ENCODE measurements at regions not wholly inside any gene's neighbourhood (a gene's known extent, or its start where the extent isn't known, plus 50 kb on each side); places are given as distances from the start of the nearest gene placed in this dataset.
"Not testable (repeated sequence)": the region's sequence is repeated elsewhere in the genome, so short reads cannot be mapped to it uniquely, and the experiment has no call there.

DNA sequence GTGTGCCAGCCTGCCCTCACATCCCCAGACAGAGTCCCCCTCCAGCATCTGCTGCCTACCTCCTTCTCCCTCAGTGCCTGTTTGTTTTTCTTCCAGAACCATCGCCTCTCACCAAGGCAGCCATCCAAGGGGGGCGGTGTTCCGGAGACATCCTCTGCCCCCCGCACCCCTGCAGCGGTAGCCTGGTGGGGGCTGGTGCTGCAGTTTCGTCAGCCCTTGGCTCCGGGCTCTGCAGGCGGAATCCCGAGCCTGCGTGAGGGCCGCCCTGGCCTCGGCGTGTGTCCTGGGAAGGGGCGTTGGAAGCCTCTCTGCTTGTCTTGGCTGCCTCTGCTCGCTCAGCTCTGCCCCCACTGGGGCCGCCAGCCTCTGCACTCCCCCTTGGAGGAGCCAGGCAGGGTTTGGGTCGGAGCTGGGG, 126.0 kb upstream of the CIBAR2 start:
- H3K9me3 Mint-ChIP-seq: no peaks in the 10 kb centered on the region
- no peaks in the 10 kb centered on the region for H3K36me3 Mint-ChIP-seq
- H3K27me3 Mint-ChIP-seq: peaks cover 59% of the 10 kb centered on the region
- CTCF ChIA-PET: interaction anchor here (0.8 kb wide), 1 partner anchor 337 kb away, joined by 3 read pairs; no protein-coding TSS in a partner anchor
- DNase-seq: no peak
- no peak overlapping the region for H3K4me3 Mint-ChIP-seq
- peaks cover 2% of the 10 kb centered on the region for H3K4me1 Mint-ChIP-seq
- no peak overlapping the region for H3K27ac Mint-ChIP-seq

DNA sequence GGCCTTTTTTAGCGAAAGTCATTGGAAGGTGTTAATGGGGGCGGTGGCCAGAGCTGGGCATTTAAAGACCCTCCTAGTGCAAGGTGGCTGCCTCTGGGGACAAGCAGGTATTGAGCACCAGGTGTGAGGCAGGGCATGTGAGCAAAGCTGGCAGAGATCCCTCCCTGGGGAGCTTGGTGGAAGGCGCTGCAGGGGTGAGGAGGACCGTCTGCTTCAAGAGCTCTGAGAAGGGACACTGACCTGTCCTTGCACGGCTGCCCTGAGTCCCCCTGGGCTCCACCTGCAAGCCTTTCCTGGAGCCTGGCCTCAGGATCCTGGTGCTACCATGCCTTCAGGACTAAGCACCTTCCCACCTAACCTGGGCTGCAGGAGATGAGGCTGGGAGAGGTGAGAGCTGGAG, 127.0 kb upstream of the CIBAR2 start:
- DNase-seq: no peak
- no peak overlapping the region for H3K27ac Mint-ChIP-seq
- peaks cover 2% of the 10 kb centered on the region for H3K4me1 Mint-ChIP-seq
- no peaks in the 10 kb centered on the region for H3K9me3 Mint-ChIP-seq
- H3K4me3 Mint-ChIP-seq: no peak overlapping the region
- CTCF ChIA-PET: no interaction called here
- H3K36me3 Mint-ChIP-seq: no peaks in the 10 kb centered on the region
- peaks cover 60% of the 10 kb centered on the region for H3K27me3 Mint-ChIP-seq

DNA sequence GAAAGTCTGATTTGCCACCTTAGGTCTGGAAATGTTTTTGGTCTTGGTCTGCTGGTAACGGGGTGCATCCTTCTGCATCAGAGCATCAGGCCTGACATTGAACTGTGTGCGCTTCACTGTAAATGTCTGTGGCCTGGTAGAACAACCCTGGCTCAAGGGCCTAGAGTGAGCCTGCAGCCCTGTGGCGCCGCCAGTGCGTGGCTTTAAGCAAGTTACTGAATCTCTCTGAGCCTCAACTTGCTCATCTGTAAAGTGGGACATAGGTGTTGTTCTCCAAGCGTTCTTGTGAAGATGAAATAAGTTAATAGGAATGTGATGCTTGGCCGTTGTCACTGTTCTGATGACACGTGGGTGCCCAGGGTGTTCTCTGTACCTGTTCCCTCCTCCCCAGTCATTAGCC, 127.6 kb upstream of the CIBAR2 start:
- DNase-seq: no peak
- CTCF ChIA-PET: no interaction called here
- Mint-ChIP-seq H3K4me1 (peaks cover 2% of the 10 kb centered on the region), H3K4me3 (no peak overlapping the region), H3K9me3 (no peaks in the 10 kb centered on the region), H3K36me3 (no peaks in the 10 kb centered on the region), H3K27me3 (peaks cover 54% of the 10 kb centered on the region), H3K27ac (no peak overlapping the region)

DNA sequence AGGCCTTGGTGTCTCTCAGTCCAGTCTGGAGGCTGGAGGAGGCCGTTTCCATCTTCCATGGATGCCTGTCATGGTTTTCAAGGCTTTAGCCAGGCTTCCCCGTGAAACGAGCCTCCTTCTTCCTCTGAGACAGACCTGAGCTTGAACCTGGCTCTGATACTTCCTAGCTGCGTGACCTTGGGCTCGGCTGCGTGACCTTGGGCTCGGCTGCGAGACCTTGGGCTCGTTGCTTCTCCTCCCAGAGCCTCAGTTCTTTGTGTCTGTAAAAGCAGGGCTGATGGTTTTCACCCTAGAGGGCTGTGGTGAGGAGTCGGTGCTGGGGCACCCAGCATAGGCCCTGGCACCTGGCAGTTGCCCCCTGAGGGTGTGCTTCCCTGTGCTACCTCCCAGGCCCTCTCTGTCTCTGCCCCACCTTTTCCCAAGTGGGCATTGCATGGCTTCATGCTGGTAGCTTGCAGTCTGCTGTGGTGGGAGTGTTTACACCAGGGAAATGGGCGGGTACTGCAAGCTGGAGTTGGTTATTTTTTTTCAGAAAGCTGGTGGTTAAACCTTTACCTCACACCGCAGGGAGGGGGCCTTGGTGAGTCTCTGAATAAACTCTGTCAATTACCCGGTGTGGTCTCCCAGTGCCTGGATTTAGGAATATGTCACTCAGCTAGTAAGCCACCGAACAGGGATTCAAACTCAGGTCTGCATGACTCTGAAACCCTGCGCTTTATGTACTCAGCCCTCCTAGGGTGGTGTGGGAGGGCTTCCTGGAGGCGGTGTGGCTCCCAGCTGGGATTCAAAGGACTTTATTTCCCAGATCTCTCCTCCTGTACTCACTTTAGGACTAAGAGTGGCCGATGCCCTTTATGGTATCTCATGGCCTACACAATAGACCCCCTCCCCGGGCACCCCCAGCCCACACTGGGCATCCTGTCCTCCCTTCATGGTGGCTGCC, 129.0 kb upstream of the CIBAR2 start:
- no peak for DNase-seq
- no peaks in the 10 kb centered on the region for H3K36me3 Mint-ChIP-seq
- no peak overlapping the region for H3K4me3 Mint-ChIP-seq
- H3K4me1 Mint-ChIP-seq: peaks cover 2% of the 10 kb centered on the region
- H3K27me3 Mint-ChIP-seq: peaks cover 44% of the 10 kb centered on the region
- H3K27ac Mint-ChIP-seq: no peak overlapping the region
- CTCF ChIA-PET: interaction anchor here (1.1 kb wide), 1 partner anchor 136 kb away, joined by 3 read pairs; no protein-coding TSS in a partner anchor
- no peaks in the 10 kb centered on the region for H3K9me3 Mint-ChIP-seq

DNA sequence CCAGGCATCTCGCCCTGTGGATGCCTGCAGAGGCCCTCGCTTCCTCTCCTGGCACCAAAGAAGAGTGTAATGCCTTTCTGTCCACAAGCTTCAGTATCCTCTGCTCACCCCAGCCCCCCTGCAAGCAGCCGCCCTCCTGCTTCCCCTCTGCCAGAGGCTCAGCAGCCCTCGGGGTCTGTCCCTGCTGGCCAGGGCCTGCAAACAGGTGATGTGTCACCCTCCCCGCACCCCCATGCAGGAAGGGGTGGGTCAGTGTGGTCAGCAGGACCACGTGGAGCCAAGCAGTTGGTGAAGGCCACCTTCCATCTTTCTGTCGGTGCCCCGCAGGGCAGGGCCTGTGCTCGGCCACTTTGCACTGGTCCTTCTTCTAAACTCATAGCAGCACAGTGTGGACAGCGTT, 129.9 kb upstream of the CIBAR2 start:
- Mint-ChIP-seq H3K4me3 (no peak overlapping the region), H3K27me3 (peaks cover 39% of the 10 kb centered on the region), H3K9me3 (no peaks in the 10 kb centered on the region), H3K27ac (no peak overlapping the region), H3K36me3 (no peaks in the 10 kb centered on the region), H3K4me1 (no peaks in the 10 kb centered on the region)
- no peak for DNase-seq
- CTCF ChIA-PET: interaction anchor here (1.2 to 2.2 kb wide), 2 partner anchors 11 to 368 kb away, joined by 3 to 8 read pairs; no protein-coding TSS in a partner anchor

DNA sequence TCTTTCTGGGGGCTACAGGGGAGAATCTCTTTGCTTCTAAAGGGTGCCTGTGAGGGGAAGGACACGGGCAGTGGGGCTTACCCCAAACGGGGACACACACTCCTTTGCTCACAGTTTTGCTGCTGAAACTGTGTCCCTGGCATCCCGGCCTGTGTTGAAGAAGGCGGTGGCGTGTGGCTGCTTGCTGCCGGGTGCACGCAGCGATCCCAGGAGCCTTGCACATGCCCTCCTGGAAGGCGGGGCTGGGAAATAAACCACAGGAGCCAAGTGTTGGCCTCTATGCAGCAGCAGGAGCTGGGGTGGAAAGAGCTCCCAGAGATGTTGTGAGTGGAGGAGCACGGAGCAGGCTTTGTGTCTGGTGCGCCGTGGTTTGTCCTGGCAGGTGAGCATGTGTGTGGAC, 131.0 kb upstream of the CIBAR2 start:
- H3K4me3 Mint-ChIP-seq: no peak overlapping the region
- CTCF ChIA-PET: interaction anchor here (1.2 to 2.2 kb wide), 2 partner anchors 9 to 367 kb away, joined by 3 to 8 read pairs; no protein-coding TSS in a partner anchor
- no peak for DNase-seq
- H3K4me1 Mint-ChIP-seq: no peaks in the 10 kb centered on the region
- H3K27ac Mint-ChIP-seq: no peak overlapping the region
- H3K9me3 Mint-ChIP-seq: no peaks in the 10 kb centered on the region
- H3K27me3 Mint-ChIP-seq: peaks cover 37% of the 10 kb centered on the region
- no peaks in the 10 kb centered on the region for H3K36me3 Mint-ChIP-seq

DNA sequence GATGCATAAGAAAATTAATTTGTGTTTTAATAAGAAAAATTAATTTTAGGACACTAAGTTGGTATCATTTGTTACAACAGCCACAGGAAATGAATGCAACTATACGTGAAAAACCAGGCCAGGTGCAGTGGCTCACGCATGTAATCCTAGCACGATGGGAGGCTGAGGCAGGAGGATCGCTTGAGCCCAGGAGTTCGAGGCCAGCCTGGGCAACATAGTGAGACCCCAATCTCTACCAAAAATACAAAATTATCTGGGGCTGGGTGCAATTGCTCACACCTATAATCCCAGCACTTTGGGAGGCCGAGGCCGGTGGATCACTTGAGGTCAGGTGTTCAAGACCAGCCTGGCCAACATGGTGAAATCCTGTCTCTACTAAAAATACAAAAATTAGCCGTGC, 132.2 kb upstream of the CIBAR2 start:
- H3K27ac Mint-ChIP-seq, DNase-seq, H3K36me3 Mint-ChIP-seq, H3K4me1 Mint-ChIP-seq, H3K4me3 Mint-ChIP-seq, H3K9me3 Mint-ChIP-seq: not testable (repeated sequence)
- peaks cover 33% of the 10 kb centered on the region for H3K27me3 Mint-ChIP-seq
- CTCF ChIA-PET: interaction anchor here (0.7 to 1.7 kb wide), 14 partner anchors 9 to 329 kb away, joined by 3 to 13 read pairs (median 3); no protein-coding TSS in a partner anchor

DNA sequence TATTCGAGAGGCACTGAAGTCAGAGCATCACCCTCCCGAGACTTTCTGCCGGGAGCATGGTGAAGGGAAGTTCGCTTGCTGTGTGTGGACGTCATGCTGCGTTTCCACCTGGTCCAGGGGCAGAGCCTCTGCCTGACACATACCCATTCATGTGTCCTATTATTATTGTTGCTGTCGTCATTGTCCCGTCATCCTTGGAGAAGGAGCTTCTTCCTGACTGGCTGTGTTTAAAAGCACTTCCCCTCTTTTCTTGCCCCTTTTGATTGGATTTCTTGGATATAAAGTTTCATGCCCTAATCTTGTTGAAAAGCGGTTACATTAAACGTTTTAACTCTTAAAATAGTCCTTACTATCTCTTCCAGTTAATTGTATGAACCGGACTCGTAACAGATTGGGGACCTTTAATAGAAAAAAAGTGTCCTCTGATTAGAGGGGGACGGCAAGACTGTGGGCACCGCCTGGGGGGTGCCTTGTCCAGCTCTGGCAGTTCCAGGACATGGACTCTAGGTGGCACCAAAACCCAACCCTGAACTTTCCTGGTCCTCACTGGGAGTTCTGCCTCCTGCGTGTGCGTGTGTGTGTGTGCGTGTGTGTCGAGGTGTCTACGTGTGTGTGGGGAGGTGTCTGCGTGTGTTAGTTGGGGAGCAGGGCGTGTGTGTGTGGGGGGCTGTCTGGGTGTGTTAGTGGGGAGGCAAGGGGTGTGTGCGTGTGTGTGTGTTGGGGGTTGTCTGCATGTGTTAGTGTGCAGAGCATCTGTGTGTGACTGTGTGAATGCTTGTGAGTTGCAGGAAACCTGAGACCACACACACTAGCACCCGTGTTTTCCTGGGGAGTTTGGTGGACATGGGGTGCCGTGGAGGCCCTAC, 133.3 kb upstream of the CIBAR2 start:
- Mint-ChIP-seq H3K9me3 (no peaks in the 10 kb centered on the region), H3K27me3 (peaks cover 30% of the 10 kb centered on the region), H3K4me3 (no peak overlapping the region), H3K27ac (no peak overlapping the region), H3K36me3 (no peaks in the 10 kb centered on the region), H3K4me1 (no peaks in the 10 kb centered on the region)
- CTCF ChIA-PET: interaction anchor here (0.6 to 1.7 kb wide), 21 partner anchors 8 to 1816 kb away, joined by 3 to 13 read pairs (median 3); no protein-coding TSS in a partner anchor
- peak; percentile 64 for DNase-seq

DNA sequence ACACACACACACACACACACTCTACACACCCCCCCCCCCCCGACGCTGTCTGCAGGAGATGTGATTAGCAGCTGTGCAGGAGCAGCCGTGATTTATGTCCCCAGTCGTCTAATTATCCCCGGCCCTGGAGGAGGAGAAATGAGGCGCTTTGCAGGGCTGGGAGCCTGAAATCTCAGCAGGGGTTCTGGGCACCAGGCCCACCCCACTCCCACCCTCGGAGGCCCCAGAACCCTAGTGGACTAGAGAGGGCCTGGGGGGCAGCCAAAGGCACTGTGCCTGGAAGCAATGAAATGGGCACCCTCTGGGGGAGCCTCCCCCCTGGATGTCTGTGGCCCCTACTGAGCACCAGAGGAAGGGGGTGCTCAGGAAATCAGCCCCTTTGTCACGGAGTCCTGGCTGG, 134.2 kb upstream of the CIBAR2 start:
- no peak overlapping the region for H3K4me3 Mint-ChIP-seq
- H3K27ac Mint-ChIP-seq: no peak overlapping the region
- no peak for DNase-seq
- CTCF ChIA-PET: no interaction called here
- H3K4me1 Mint-ChIP-seq: no peaks in the 10 kb centered on the region
- H3K36me3 Mint-ChIP-seq: no peaks in the 10 kb centered on the region
- peaks cover 27% of the 10 kb centered on the region for H3K27me3 Mint-ChIP-seq
- H3K9me3 Mint-ChIP-seq: no peaks in the 10 kb centered on the region

DNA sequence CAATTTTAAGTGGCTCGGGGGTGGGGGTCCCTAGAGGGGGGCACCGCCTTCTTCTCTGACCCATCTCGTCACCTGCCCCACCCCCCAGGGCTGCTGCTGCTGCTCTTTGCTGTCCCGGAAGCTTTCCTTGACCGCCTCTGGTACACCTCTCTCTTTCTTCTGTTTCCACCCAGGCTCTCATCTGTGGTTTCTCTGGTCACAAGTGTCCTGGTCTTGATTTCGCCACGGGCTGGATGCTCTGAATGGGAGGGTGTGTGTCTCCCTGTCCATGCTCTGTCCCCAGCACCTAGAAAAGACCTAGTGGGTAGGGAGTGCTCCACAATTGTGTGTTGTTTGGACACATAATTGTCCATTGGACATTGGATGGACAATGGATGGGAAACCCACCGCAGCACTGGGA, 134.7 kb upstream of the CIBAR2 start:
- H3K9me3 Mint-ChIP-seq: no peaks in the 10 kb centered on the region
- CTCF ChIA-PET: no interaction called here
- no peak overlapping the region for H3K27ac Mint-ChIP-seq

DNA sequence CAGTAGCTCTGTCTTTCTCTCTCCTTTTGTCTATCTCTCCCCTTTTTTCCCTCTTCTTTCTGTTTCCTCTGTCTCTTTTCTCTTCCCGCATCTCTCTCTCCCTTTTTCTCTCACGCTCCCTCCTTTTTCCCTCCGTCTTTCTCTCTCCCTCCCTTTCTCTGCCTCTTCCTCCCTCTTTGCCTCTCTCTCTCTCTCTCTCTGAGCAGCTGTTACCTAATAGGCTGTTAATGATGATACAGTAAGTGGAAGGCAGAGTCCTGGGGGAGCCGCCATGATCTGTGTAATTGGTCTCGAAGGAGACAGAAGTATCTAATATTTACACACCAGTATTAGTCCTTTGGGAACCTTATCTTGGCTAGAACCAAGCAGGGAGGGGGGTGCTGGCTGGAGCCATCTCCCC, 136.1 kb upstream of the CIBAR2 start:
- H3K4me1 Mint-ChIP-seq: peaks cover 6% of the 10 kb centered on the region
- CTCF ChIA-PET: no interaction called here
- no peak overlapping the region for H3K4me3 Mint-ChIP-seq
- H3K9me3 Mint-ChIP-seq: no peaks in the 10 kb centered on the region
- no peak for DNase-seq
- peaks cover 25% of the 10 kb centered on the region for H3K27me3 Mint-ChIP-seq
- H3K27ac Mint-ChIP-seq: no peak overlapping the region
- no peaks in the 10 kb centered on the region for H3K36me3 Mint-ChIP-seq

More for the DNA sequence above, 134.7 kb upstream of the CIBAR2 start:
- Mint-ChIP-seq H3K27me3 (peaks cover 27% of the 10 kb centered on the region), H3K4me1 (no peaks in the 10 kb centered on the region), H3K4me3 (no peak overlapping the region), H3K36me3 (no peaks in the 10 kb centered on the region)
- DNase-seq: no peak

DNA sequence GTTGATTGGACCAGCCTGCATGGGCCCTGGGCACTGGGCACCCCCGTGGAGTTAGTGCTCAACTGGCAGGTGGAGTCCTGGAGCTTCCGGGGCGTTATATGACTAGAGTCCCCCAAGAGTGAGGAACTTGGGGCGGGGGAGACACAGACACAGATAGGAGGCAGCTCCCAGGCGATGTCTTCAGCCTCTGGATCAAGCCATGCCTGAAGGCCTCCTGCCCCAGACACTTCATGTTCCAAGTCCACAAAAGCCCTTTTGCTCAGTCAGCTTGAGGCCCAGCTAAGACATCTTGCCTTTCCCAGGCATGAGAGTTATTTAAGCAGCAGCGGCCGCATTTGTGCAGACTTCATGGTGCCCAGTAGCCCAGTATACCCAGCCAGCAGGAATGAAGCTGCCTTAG, 136.6 kb upstream of the CIBAR2 start:
- no peak overlapping the region for H3K27ac Mint-ChIP-seq
- CTCF ChIA-PET: interaction anchor here (0.8 kb wide), 1 partner anchor 9 kb away, joined by 4 read pairs; no protein-coding TSS in a partner anchor
- no peaks in the 10 kb centered on the region for H3K9me3 Mint-ChIP-seq
- H3K36me3 Mint-ChIP-seq: no peaks in the 10 kb centered on the region
- no peak for DNase-seq
- no peak overlapping the region for H3K4me3 Mint-ChIP-seq
- peaks cover 25% of the 10 kb centered on the region for H3K27me3 Mint-ChIP-seq
- peaks cover 7% of the 10 kb centered on the region for H3K4me1 Mint-ChIP-seq

DNA sequence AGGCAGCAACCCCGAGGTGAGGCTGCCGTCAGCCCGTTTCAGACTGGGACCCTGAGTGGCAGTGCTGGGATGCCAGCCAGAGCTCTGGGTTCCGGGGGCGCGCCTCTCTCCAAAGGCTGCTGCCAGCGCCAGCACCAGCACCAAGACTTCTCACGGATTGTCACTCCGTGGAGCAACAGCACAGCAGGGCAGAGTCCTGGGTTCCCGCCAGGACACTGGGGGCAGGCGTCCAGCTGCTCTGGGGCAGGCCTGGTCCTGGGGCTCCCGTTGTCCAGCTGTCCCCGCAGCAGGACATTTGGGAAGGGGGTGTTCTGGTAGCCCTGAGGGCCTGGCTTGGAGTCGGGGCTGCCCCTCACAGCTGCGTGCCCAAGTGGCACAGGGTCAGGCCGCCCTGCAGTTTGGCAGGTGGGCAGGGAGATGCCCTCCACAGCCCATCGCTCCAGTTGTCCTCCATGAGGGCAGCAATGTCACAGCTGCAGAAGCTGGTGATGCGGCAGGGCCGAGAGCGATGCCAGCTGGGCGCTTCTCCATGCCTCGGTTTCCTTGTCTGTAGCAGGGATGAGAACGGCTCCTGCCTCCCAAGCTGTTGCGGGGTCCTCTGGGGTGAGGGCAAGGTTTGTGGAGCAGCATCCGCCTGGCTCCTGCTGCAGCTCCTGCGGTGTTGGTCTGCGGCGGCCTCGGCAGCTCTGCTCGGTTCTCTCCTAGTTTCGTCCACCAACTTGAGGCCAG, 137.3 kb upstream of the CIBAR2 start:
- peaks cover 7% of the 10 kb centered on the region for H3K4me1 Mint-ChIP-seq
- no peak overlapping the region for H3K27ac Mint-ChIP-seq
- H3K4me3 Mint-ChIP-seq: no peak overlapping the region
- DNase-seq: no peak
- peaks cover 21% of the 10 kb centered on the region for H3K27me3 Mint-ChIP-seq
- no peaks in the 10 kb centered on the region for H3K36me3 Mint-ChIP-seq
- no peaks in the 10 kb centered on the region for H3K9me3 Mint-ChIP-seq
- CTCF ChIA-PET: interaction anchor here (0.8 kb wide), 1 partner anchor 8 kb away, joined by 4 read pairs; no protein-coding TSS in a partner anchor

DNA sequence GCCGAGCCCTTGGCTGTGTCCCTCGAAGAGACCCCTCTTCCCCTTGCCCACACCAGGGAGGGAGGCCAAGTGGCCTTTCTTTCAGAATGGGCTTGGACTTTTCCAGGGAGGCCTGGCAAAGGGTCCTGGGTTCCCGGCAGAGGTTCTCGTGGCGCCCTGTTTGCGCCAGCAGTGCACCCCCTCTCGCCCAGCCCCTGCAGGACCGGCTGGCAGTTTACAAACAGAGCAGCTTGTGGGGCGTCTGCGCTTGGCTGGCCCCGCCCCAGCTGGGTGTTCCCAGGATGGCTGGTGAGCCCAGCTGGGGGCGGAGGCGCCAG, 137.8 kb upstream of the CIBAR2 start:
- Mint-ChIP-seq H3K4me1 (peaks cover 7% of the 10 kb centered on the region), H3K9me3 (no peaks in the 10 kb centered on the region), H3K36me3 (no peaks in the 10 kb centered on the region), H3K4me3 (no peak overlapping the region), H3K27ac (no peak overlapping the region), H3K27me3 (peaks cover 21% of the 10 kb centered on the region)
- no peak for DNase-seq
- CTCF ChIA-PET: no interaction called here
